Stomach (tissue), 8 donors: ENCODE measurements at regions not wholly inside any gene's neighbourhood (a gene's known extent, or its start where the extent isn't known, plus 50 kb on each side); places are given as distances from the start of the nearest gene placed in this dataset.
A peak's percentile ranks its signal among the peaks of the same experiment; 100 is the strongest.

Experiments used
- DNase-seq, 2 donors: peaks; one replicate each; pipeline versions ENCODE4 v3.0.0 to v3.0.0-alpha.2; 2013 to 2019
- H3K27ac ChIP-seq, 5 donors: fragments of 200-600 bp in 4 of 5; sonication (generic) in 4 of 5; one replicate each; pipeline ENCODE4 v1.5.1; 2013 to 2019; ENCODE audit warnings: mild to moderate bottlenecking in 1 of 5, moderate library complexity in 1 of 5
- H3K27me3 ChIP-seq, 3 donors: fragments of 200-600 bp; sonication (generic); one replicate each; pipeline ENCODE4 v1.5.1; 2017 to 2019; ENCODE audit warnings: mixed run types in 1 of 3
- H3K36me3 ChIP-seq, 4 donors: fragments of 200-600 bp; sonication (generic); 1 replicate in 3 of 4; 2 replicates in 1 of 4; pipeline ENCODE4 v1.5.1; 2016 to 2019
- H3K4me1 ChIP-seq, 4 donors: fragments of 200-600 bp; sonication (generic); one replicate each; pipeline ENCODE4 v1.5.1; 2016 to 2019
- H3K4me3 ChIP-seq, 4 donors: fragments of 200-600 bp; sonication (generic) in 3 of 4; one replicate each; pipeline ENCODE4 v1.5.1; 2016 to 2019; ENCODE audit warnings: mild to moderate bottlenecking in 1 of 4
- H3K9me3 ChIP-seq, 4 donors: fragments of 200-600 bp; sonication (generic); one replicate each; pipeline ENCODE4 v1.5.1; 2016 to 2019
- CTCF ChIP-seq, 7 experiments: fragments of 450-650 bp in 4 of 7; fragments of 200-600 bp in 3 of 7; sonication (generic) in 3 of 7; IDR thresholded peaks; one replicate each; pipeline ENCODE4 v1.5.1; 2016 to 2019; ENCODE audit warnings: antibody characterized with exemption in 7 of 7, control low read depth in 2 of 7, mild to moderate bottlenecking in 1 of 7
- EP300 ChIP-seq: sonication (generic); formaldehyde crosslinking; IDR thresholded peaks from one replicate; pipeline ENCODE4 v1.6.1; 2017; ENCODE audit warnings: antibody characterized with exemption
- POLR2A ChIP-seq, 4 donors: fragments of 450-650 bp; IDR thresholded peaks; one replicate each; pipeline ENCODE4 v1.6.1; 2016; ENCODE audit warnings: antibody characterized with exemption in 4 of 4, control low read depth in 2 of 4, mild to moderate bottlenecking in 1 of 4, moderate library complexity in 1 of 4
- POLR2AphosphoS5 ChIP-seq, 3 donors: sonication (generic); formaldehyde crosslinking; IDR thresholded peaks; one replicate each; pipeline ENCODE4 v1.6.1; 2016; ENCODE audit warnings: antibody characterized with exemption in 3 of 3
- WGBS, 5 donors: extraction: QIAGEN DNeasy Blood & Tissue Kit in 3 of 5; methylation state at CpG; one replicate each; pipeline versions ENCODE4 v1.1.5 to v1.1.7; 2013 to 2018; 5-methylcytosine and 5-hydroxymethylcytosine counted together
- intact Hi-C: fragments of 100-400 bp; cut with DNase I; formaldehyde crosslinking; loops from one replicate; pipeline ENCODE4 v1.15.1; 2023; ENCODE audit warnings: low total_unique reads
- donor health status: healthy with polysubstance abuse.
- donor health status: Bipolar disorder and iron deficiency.
- donor health status: healthy.

- no peak for TF ChIP-seq POLR2AphosphoS5 (IDR thresholded peaks at IDR 0.05)
- no peak for TF ChIP-seq CTCF (IDR thresholded peaks at IDR 0.05)
- TF ChIP-seq POLR2A (IDR thresholded peaks at IDR 0.05): no peak
- TF ChIP-seq EP300: no peak
- H3K27me3 ChIP-seq: no peaks in the 10 kb centered on the region
- intact Hi-C loops: no loop called here
- no peak overlapping the region for H3K27ac ChIP-seq
- no peaks in the 10 kb centered on the region for H3K4me1 ChIP-seq
- DNase-seq: no peak
- no peak overlapping the region for H3K4me3 ChIP-seq
- 69 to 80% (median 73%) methylated on average over 2 of the region's 2 CpGs for WGBS, 5 donors
- no peaks in the 10 kb centered on the region for H3K36me3 ChIP-seq
- H3K9me3 ChIP-seq: peaks cover 0 to 11% (median 4%) of the 10 kb centered on the region in 4 donors
Observed at GRCh38 chr2:209097168-209097567, 326.7 kb upstream of the MAP2 start.

- intact Hi-C loops: no loop called here
- Histone ChIP-seq H3K9me3 (peaks cover 0 to 3% (median 0%) of the 10 kb centered on the region in 4 donors), H3K4me1 (no peaks in the 10 kb centered on the region), H3K27me3 (no peaks in the 10 kb centered on the region), H3K36me3 (no peaks in the 10 kb centered on the region), H3K27ac (no peak overlapping the region), H3K4me3 (no peak overlapping the region)
- WGBS, 5 donors: 47 to 55% (median 54%) methylated on average over 2 of the region's 2 CpGs
- DNase-seq: no peak
- TF ChIP-seq POLR2A (IDR thresholded peaks at IDR 0.05) (no peak), EP300 (no peak), POLR2AphosphoS5 (IDR thresholded peaks at IDR 0.05) (no peak), CTCF (IDR thresholded peaks at IDR 0.05) (no peak)
Observed at GRCh38 chr2:209102319-209102718, 321.5 kb upstream of the MAP2 start.

- Histone ChIP-seq H3K9me3 (peaks cover 0 to 4% (median 0%) of the 10 kb centered on the region in 4 donors), H3K4me3 (no peak overlapping the region), H3K27me3 (no peaks in the 10 kb centered on the region), H3K36me3 (no peaks in the 10 kb centered on the region), H3K27ac (no peak overlapping the region), H3K4me1 (no peaks in the 10 kb centered on the region)
- DNase-seq: peak in 1 of 2 donors; percentile 3
- 75 to 83% (median 81%) methylated on average over 6 of the region's 6 CpGs for WGBS, 5 donors
- TF ChIP-seq CTCF (IDR thresholded peaks at IDR 0.05) (no peak), POLR2A (IDR thresholded peaks at IDR 0.05) (no peak), EP300 (no peak), POLR2AphosphoS5 (IDR thresholded peaks at IDR 0.05) (no peak)
- intact Hi-C loops: no loop called here
Observed at GRCh38 chr2:209113026-209113425, 310.8 kb upstream of the MAP2 start.

DNA sequence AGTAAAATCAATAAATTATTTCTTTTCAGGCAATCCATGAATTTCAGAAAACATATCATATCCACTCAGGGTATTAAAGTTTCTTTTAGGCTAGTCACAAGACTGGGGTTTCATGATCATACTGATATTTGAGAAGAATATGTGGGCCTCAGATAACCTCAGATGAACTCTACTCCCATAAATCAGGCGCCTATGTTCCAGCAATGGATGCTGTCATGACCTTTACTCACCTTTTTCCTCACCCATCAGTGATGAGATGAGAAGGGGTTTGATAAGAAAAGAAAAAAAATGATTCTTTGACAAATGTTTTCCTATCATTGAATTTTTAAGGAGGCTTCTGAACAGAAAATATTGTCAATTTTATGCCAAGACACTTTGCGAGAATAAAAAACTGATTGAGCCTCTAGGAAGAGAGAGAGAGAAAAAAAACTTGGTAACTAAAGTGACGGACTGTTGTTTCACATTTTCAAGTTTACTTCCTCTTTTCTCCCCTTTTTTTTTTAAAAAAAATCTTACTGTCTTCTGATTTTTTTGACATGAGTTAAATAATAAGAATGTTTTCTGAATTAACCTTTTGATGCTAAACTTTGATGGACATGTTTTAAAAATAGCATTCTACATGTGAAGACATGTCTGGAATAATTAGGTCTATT is 309.1 kb upstream of the MAP2 start:
- TF ChIP-seq POLR2AphosphoS5 (IDR thresholded peaks at IDR 0.05) (no peak), CTCF (IDR thresholded peaks at IDR 0.05) (no peak), EP300 (no peak), POLR2A (IDR thresholded peaks at IDR 0.05) (no peak)
- H3K4me1 ChIP-seq: no peaks in the 10 kb centered on the region
- no peaks in the 10 kb centered on the region for H3K36me3 ChIP-seq
- no peaks in the 10 kb centered on the region for H3K27me3 ChIP-seq
- H3K9me3 ChIP-seq: no peaks in the 10 kb centered on the region
- no peak overlapping the region for H3K4me3 ChIP-seq
- DNase-seq: no peak
- WGBS, 5 donors: 47 to 59% (median 51%) methylated on average over 3 of the region's 3 CpGs
- H3K27ac ChIP-seq: no peak overlapping the region
- intact Hi-C loops: no loop called here
